A549 (cell line): ENCODE measurements at regions not wholly inside any gene's neighbourhood (a gene's known extent, or its start where the extent isn't known, plus 50 kb on each side); places are given as distances from the start of the nearest gene placed in this dataset.

Experiments
- ATAC-seq, 2 experiments: fragments of 200-7000 bp in 1 of 2; fragments of >200 bp in 1 of 2; cut with Nextera tagmentation in 1 of 2; cut with Tn5 transposase in 1 of 2; 3 replicates each; pipeline versions ENCODE4 v1.8.0 to v1.9.1; 2018 to 2020; ENCODE audit warnings: mild to moderate bottlenecking in 1 of 2, moderate library complexity in 1 of 2
- CTCF ChIA-PET: fragments of 300-600 bp; sonication (Branson Sonifier 250); formaldehyde crosslinking; extraction: SDS; loops from one replicate; lab custom pipeline; 2021; ENCODE audit warnings: antibody characterized with exemption, inconsistent platforms; lab: Yijun Ruan, JAX
- POLR2A ChIA-PET: fragments of 350-600 bp; formaldehyde crosslinking; extraction: SDS; loops from one replicate; lab custom pipeline; 2021; ENCODE audit warnings: antibody characterized with exemption, inconsistent platforms; lab: Yijun Ruan, JAX
- DNase-seq, 2 experiments: peaks; one replicate each; pipeline versions ENCODE4 v3.0.0 to v3.0.0-alpha.2; 2011 to 2016; ENCODE audit warnings: low read depth in 1 of 2, low spot score in 1 of 2
- FAIRE-seq: peaks from 2 replicates; lab custom pipeline; 2011; peaks lifted over from hg19 to GRCh38; lab: Jason Lieb, UNC
- H3K27ac ChIP-seq, 2 experiments: fragments of >200 bp; sonication (Bioruptor Twin); formaldehyde crosslinking; 3 replicates each; pipeline ENCODE4 v1.5.1; 2016 to 2017
- H3K4me1 ChIP-seq: fragments of >200 bp; sonication (Bioruptor Twin); formaldehyde crosslinking; 3 replicates; pipeline ENCODE4 v1.6.1; 2016
- H3K4me2 ChIP-seq: fragments of >200 bp; sonication (Bioruptor Twin); formaldehyde crosslinking; 3 replicates; pipeline ENCODE4 v1.6.1; 2016
- H3K4me3 ChIP-seq: fragments of >200 bp; sonication (Bioruptor Twin); formaldehyde crosslinking; 3 replicates; pipeline ENCODE4 v1.5.1; 2016
- H3K9me3 ChIP-seq: fragments of >200 bp; sonication (Bioruptor Twin); formaldehyde crosslinking; 3 replicates; pipeline ENCODE4 v1.6.1; 2016
- ATOH8 ChIP-seq: fragments of 250-450 bp; sonication (Bioruptor Pico); IDR thresholded peaks from 2 replicates; pipeline ENCODE4 v1.5.0; 2020; ENCODE audit warnings: low read depth, mild to moderate bottlenecking, moderate library complexity
- BHLHE40 ChIP-seq: IDR thresholded peaks from 2 replicates; pipeline ENCODE4 v1.6.1; 2012; ENCODE audit warnings: low read depth, low read length, inconsistent platforms
- CBX2 ChIP-seq: fragments of 200-600 bp; sonication (generic); IDR thresholded peaks from 2 replicates; pipeline ENCODE4 v1.6.1; 2016; ENCODE audit warnings: low read depth, mild to moderate bottlenecking, borderline replicate concordance
- CBX8 ChIP-seq: fragments of 200-600 bp; sonication (generic); IDR thresholded peaks from 2 replicates; pipeline ENCODE4 v1.6.1; 2016
- CEBPB ChIP-seq, 2 experiments: fragments of >200 bp in 1 of 2; sonication (Bioruptor Twin) in 1 of 2; formaldehyde crosslinking in 1 of 2; IDR thresholded peaks; 2 replicates each; pipeline ENCODE4 v1.6.1; 2012 to 2016
- CHD2 ChIP-seq: fragments of 150-350 bp; IDR thresholded peaks from 2 replicates; pipeline ENCODE4 v1.6.1; 2014; ENCODE audit warnings: low read length; ENCODE audit not compliant: partially characterized antibody
- E2F6 ChIP-seq: IDR thresholded peaks from 2 replicates; pipeline ENCODE4 v1.6.1; 2012; ENCODE audit warnings: low read depth, borderline replicate concordance
- EHF ChIP-seq: fragments of 250-450 bp; sonication (Bioruptor Pico); IDR thresholded peaks from 2 replicates; pipeline ENCODE4 v1.5.0; 2020; ENCODE audit warnings: mild to moderate bottlenecking
- EHMT2 ChIP-seq: fragments of 200-600 bp; sonication (generic); IDR thresholded peaks from 2 replicates; pipeline ENCODE4 v1.6.1; 2016; ENCODE audit warnings: antibody characterized with exemption, low read depth, mild to moderate bottlenecking, moderate library complexity
- EP300 ChIP-seq, 2 experiments: fragments of >200 bp; sonication (Bioruptor Twin); formaldehyde crosslinking; IDR thresholded peaks; 2 replicates in 1 of 2; 3 replicates in 1 of 2; pipeline ENCODE4 v1.6.1; 2016 to 2017
- FOSL2 ChIP-seq, 2 experiments: fragments of 450-650 bp in 1 of 2; fragments of >200 bp in 1 of 2; sonication (Bioruptor Twin) in 1 of 2; formaldehyde crosslinking; IDR thresholded peaks; 2 replicates each; pipeline versions ENCODE4 v1.5.0 to v1.6.1; 2016 to 2020; ENCODE audit warnings: mild to moderate bottlenecking in 1 of 2, moderate library complexity in 1 of 2
- GATA3 ChIP-seq: IDR thresholded peaks from 2 replicates; pipeline ENCODE4 v1.6.1; 2012; ENCODE audit warnings: borderline replicate concordance
- HDAC2 ChIP-seq: fragments of 200-600 bp; sonication (generic); IDR thresholded peaks from 2 replicates; pipeline ENCODE4 v1.6.1; 2016
- HMGXB4 ChIP-seq: fragments of 250-450 bp; sonication (Bioruptor Pico); IDR thresholded peaks from 2 replicates; pipeline ENCODE4 v1.5.0; 2021; ENCODE audit warnings: mild to moderate bottlenecking, moderate library complexity, borderline replicate concordance
- HOXB5 ChIP-seq: fragments of 250-450 bp; sonication (Bioruptor Pico); IDR thresholded peaks from 2 replicates; pipeline ENCODE4 v1.5.0; 2020; ENCODE audit warnings: mild to moderate bottlenecking, moderate library complexity
- JUN ChIP-seq, 2 experiments: fragments of >200 bp; sonication (Bioruptor Twin); formaldehyde crosslinking; IDR thresholded peaks; 2 replicates in 1 of 2; 3 replicates in 1 of 2; pipeline ENCODE4 v1.6.1; 2016 to 2017
- MYC ChIP-seq: IDR thresholded peaks from 2 replicates; pipeline ENCODE4 v1.6.1; 2012; ENCODE audit warnings: mild to moderate bottlenecking, inconsistent platforms, low read length, improper control_type of control experiment, borderline replicate concordance
- NFE2L2 ChIP-seq: fragments of 150-350 bp; conservative IDR thresholded peaks from 2 replicates; pipeline ENCODE4 v1.6.1; 2014; ENCODE audit warnings: low read length
- NPAS2 ChIP-seq: fragments of 250-450 bp; sonication (Bioruptor Pico); IDR thresholded peaks from 2 replicates; pipeline ENCODE4 v1.8.0; 2022; ENCODE audit warnings: mild to moderate bottlenecking, moderate library complexity, borderline replicate concordance
- PBX3 ChIP-seq: IDR thresholded peaks from 2 replicates; pipeline ENCODE4 v1.6.1; 2012
- RAD21 ChIP-seq, 2 experiments: fragments of >200 bp in 1 of 2; sonication (Bioruptor Twin) in 1 of 2; formaldehyde crosslinking in 1 of 2; IDR thresholded peaks in 1 of 2; conservative IDR thresholded peaks in 1 of 2; 2 replicates in 1 of 2; 3 replicates in 1 of 2; pipeline ENCODE4 v1.6.1; 2012 to 2018; ENCODE audit warnings: inconsistent platforms in 1 of 2
- RCOR1 ChIP-seq: fragments of 150-350 bp; IDR thresholded peaks from 2 replicates; pipeline ENCODE4 v1.6.1; 2014; ENCODE audit warnings: antibody characterized with exemption, low read length, low read depth
- RFX5 ChIP-seq: fragments of 450-650 bp; IDR thresholded peaks from 2 replicates; pipeline ENCODE4 v1.7.1; 2014; ENCODE audit warnings: antibody characterized with exemption, mild to moderate bottlenecking, moderate library complexity
- RNF2 ChIP-seq: fragments of 200-600 bp; sonication (generic); IDR thresholded peaks from 2 replicates; pipeline ENCODE4 v1.6.1; 2016; ENCODE audit warnings: low read depth, mild to moderate bottlenecking, antibody characterized with exemption, moderate library complexity, borderline replicate concordance
- SREBF2 ChIP-seq: fragments of 450-650 bp; IDR thresholded peaks from 2 replicates; pipeline ENCODE4 v1.6.1; 2014; ENCODE audit warnings: mild to moderate bottlenecking, moderate library complexity
- TFCP2L1 ChIP-seq: fragments of 250-450 bp; sonication (Bioruptor Pico); IDR thresholded peaks from 2 replicates; pipeline ENCODE4 v1.5.0; 2021; ENCODE audit warnings: mild to moderate bottlenecking
- USF2 ChIP-seq: fragments of 450-650 bp; IDR thresholded peaks from 2 replicates; pipeline ENCODE4 v1.6.1; 2014; ENCODE audit warnings: antibody characterized with exemption
- ZFP36 ChIP-seq: fragments of 450-650 bp; IDR thresholded peaks from 2 replicates; pipeline ENCODE4 v1.6.1; 2014; ENCODE audit warnings: borderline replicate concordance; ENCODE audit not compliant: partially characterized antibody
- ZNF302 ChIP-seq: fragments of 250-450 bp; sonication (Bioruptor Pico); IDR thresholded peaks from 2 replicates; pipeline ENCODE4 v1.9.0; 2021; ENCODE audit warnings: inconsistent platforms, mild to moderate bottlenecking, moderate library complexity
- ZSCAN20 ChIP-seq: fragments of 250-450 bp; sonication (Bioruptor Pico); IDR thresholded peaks from 2 replicates; pipeline ENCODE4 v1.8.0; 2022; ENCODE audit warnings: mild to moderate bottlenecking, moderate library complexity
- WGBS: methylation state at CpG from one replicate; pipeline ENCODE4 v1.1.6; 2017; ENCODE audit errors: missing lambda C conversion rate; 5-methylcytosine and 5-hydroxymethylcytosine counted together

GRCh38 chr9:108259917-108260675 lies 595.7 kb downstream of the ACTL7B start:
- FAIRE-seq: no peak
- TF ChIP-seq EP300 (IDR thresholded peaks at IDR 0.05) (no peak), CHD2 (no peak), RCOR1 (no peak), EHMT2 (no peak), EHF (CRISPR knock-in tag) (no peak), ZFP36 (no peak), ZNF302 (CRISPR knock-in tag) (no peak), ZSCAN20 (CRISPR knock-in tag) (no peak), HOXB5 (no peak), HMGXB4 (no peak), RAD21 (conservative IDR thresholded peaks at IDR 0.05 in 1 of 2, IDR thresholded peaks at IDR 0.05 in 1 of 2) (no peak), GATA3 (no peak), E2F6 (no peak), CBX8 (no peak), NPAS2 (CRISPR knock-in tag) (no peak), JUN (IDR thresholded peaks at IDR 0.05) (no peak), HDAC2 (no peak), BHLHE40 (no peak), SREBF2 (no peak)
- no peak overlapping the region for H3K4me3 ChIP-seq
- H3K27ac ChIP-seq: no peak overlapping the region; a peak in 1 of 6 replicates
- H3K4me1 ChIP-seq: no peaks in the 10 kb centered on the region
- 79% methylated on average over 5 of the region's 5 CpGs for WGBS
- H3K4me2 ChIP-seq: no peak overlapping the region
- no peak for DNase-seq
- ChIA-PET CTCF (interaction anchor here (0.7 to 1.7 kb wide), 4 partner anchors 8 to 411 kb away, joined by 3 to 7 read pairs (median 4); no protein-coding TSS in a partner anchor), POLR2A (no interaction called here)
- no peak for ATAC-seq
- no peaks in the 10 kb centered on the region for H3K9me3 ChIP-seq

GRCh38 chr9:108258640-108259039 lies 597.1 kb downstream of the ACTL7B start:
- FAIRE-seq: no peak
- DNase-seq: no peak
- no peak for ATAC-seq
- 82% methylated on average over 2 of the region's 2 CpGs for WGBS
- H3K9me3 ChIP-seq: no peaks in the 10 kb centered on the region
- no peak overlapping the region for H3K4me3 ChIP-seq
- ChIA-PET CTCF (interaction anchor here (0.6 to 1.7 kb wide), 2 partner anchors 9 to 202 kb away, joined by 4 to 7 read pairs; no protein-coding TSS in a partner anchor), POLR2A (no interaction called here)
- H3K4me2 ChIP-seq: no peak overlapping the region
- no peak overlapping the region for H3K27ac ChIP-seq
- TF ChIP-seq PBX3: no peak
- no peak for TF ChIP-seq USF2
- no peak for TF ChIP-seq FOSL2 (IDR thresholded peaks at IDR 0.05)
- TF ChIP-seq FOSL2 (CRISPR knock-in tag; IDR thresholded peaks at IDR 0.05): no peak
- TF ChIP-seq TFCP2L1: no peak
- no peak for TF ChIP-seq BHLHE40
- TF ChIP-seq NPAS2 (CRISPR knock-in tag): no peak
- TF ChIP-seq CEBPB (IDR thresholded peaks at IDR 0.05): no peak
- TF ChIP-seq ATOH8: no peak
- TF ChIP-seq CBX2: no peak
- TF ChIP-seq GATA3: no peak
- TF ChIP-seq CHD2: no peak
- no peak for TF ChIP-seq MYC
- TF ChIP-seq HOXB5: no peak
- no peak for TF ChIP-seq RNF2
- TF ChIP-seq NFE2L2: no peak
- TF ChIP-seq CBX8: no peak
- TF ChIP-seq RFX5: no peak
- H3K4me1 ChIP-seq: no peaks in the 10 kb centered on the region
